ENCODE measurements at regions not wholly inside any gene's neighbourhood (a gene's known extent, or its start where the extent isn't known, plus 50 kb on each side); places are given as distances from the start of the nearest gene placed in this dataset.

DNA sequence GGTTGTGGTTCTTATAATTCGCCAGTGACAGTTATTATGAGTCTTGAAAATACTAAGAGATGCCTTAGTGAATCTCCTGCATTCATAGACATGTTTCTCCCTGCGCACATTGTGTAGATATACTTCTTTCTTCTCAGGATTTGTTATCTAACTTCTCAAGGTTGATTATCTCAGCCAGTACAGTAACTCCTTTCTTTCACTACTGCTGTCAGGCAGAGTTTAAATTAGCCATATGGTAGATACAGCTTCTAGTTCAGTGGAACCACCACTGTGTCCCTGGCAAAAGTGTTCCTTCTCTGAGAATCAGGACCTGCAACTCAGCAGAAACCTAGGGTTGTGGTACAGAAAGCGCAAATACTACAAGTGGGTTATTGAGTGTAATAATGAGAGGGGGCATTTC lies 175.0 kb upstream of the SGO1 start:
- Histone ChIP-seq H3K36me3 (ENCODE audit: control insufficient read depth, insufficient read depth, low read length) (no peaks in the 10 kb centered on the region), H3K27me3 (replicated peaks; ENCODE audit: control insufficient read depth, insufficient read depth, low read length) (no peaks in the 10 kb centered on the region), H3K4me3 (replicated peaks; ENCODE audit: low read depth, low read length) (no peak overlapping the region)
- no peak for DNase-seq (ENCODE audit: extremely low read depth, insufficient read length)
- TF ChIP-seq, protein P1, sequence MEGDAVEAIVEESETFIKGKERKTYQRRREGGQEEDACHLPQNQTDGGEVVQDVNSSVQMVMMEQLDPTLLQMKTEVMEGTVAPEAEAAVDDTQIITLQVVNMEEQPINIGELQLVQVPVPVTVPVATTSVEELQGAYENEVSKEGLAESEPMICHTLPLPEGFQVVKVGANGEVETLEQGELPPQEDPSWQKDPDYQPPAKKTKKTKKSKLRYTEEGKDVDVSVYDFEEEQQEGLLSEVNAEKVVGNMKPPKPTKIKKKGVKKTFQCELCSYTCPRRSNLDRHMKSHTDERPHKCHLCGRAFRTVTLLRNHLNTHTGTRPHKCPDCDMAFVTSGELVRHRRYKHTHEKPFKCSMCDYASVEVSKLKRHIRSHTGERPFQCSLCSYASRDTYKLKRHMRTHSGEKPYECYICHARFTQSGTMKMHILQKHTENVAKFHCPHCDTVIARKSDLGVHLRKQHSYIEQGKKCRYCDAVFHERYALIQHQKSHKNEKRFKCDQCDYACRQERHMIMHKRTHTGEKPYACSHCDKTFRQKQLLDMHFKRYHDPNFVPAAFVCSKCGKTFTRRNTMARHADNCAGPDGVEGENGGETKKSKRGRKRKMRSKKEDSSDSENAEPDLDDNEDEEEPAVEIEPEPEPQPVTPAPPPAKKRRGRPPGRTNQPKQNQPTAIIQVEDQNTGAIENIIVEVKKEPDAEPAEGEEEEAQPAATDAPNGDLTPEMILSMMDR (IDR thresholded peaks at IDR 0.05; ENCODE audit: insufficient read depth, low read length, poor library complexity, severe bottlenecking), result no peak

DNA sequence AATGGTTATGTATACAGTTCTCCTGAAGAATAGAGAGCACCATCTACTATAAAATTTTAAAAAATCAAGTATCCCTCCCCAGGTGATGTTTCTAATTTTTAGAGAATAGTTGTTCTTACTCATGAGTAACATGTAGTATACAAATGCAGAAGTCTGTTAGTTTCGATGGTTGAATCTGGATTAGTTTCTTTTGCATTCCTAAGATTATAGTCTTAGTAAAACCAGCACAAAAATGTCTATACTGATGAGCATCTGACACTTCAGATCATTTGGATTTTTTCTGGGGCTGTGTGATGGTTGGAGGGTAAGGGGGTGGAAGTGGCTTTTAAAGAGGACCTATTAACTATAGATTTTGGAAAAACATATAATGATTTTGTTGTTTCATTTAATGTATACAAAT lies 167.3 kb upstream of the SGO1 start:
- Histone ChIP-seq H3K36me3 (ENCODE audit: control insufficient read depth, insufficient read depth, low read length) (no peaks in the 10 kb centered on the region), H3K27me3 (replicated peaks; ENCODE audit: control insufficient read depth, insufficient read depth, low read length) (no peaks in the 10 kb centered on the region), H3K4me3 (replicated peaks; ENCODE audit: low read depth, low read length) (no peak overlapping the region)
- TF ChIP-seq, protein P1 (IDR thresholded peaks at IDR 0.05; ENCODE audit: insufficient read depth, low read length, poor library complexity, severe bottlenecking), result no peak
- no peak for DNase-seq (ENCODE audit: extremely low read depth, insufficient read length)

DNA sequence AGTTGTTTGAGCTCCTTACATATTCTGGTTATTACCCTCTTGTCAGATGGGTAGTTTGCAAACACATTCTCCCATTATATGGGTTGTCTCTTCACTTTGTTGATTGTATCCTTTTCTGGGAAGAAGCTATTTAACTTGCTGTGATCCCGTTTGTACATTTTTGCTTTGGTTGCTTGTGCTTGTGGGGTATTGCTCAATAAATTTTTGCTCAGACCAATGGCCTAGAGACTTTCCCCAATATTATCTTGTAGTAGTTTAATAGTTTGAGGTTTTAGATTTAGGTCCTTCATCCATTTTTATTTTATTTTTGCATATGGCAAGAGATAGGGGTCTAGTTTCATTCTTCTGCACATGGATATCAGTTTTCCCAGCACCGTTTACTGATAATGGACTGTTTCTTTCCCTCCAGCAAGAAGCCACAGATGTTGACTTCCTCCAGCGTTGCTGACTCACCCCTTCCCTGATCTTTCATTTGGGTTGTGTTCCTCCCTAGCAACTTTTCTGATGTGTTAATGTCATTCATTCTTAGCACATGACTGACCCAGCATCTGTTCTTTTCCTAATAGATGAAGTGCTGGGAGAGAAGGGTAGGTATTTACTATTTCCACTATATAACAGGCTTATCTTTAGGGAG lies 166.7 kb upstream of the SGO1 start:
- DNase-seq (ENCODE audit: extremely low read depth, insufficient read length), result no peak
- no peaks in the 10 kb centered on the region for H3K36me3 ChIP-seq (ENCODE audit: control insufficient read depth, insufficient read depth, low read length)
- TF ChIP-seq, protein P1 (IDR thresholded peaks at IDR 0.05; ENCODE audit: insufficient read depth, low read length, poor library complexity, severe bottlenecking), result no peak
- no peaks in the 10 kb centered on the region for H3K27me3 ChIP-seq (replicated peaks; ENCODE audit: control insufficient read depth, insufficient read depth, low read length)
- H3K4me3 ChIP-seq (replicated peaks; ENCODE audit: low read depth, low read length), result no peak overlapping the region

DNA sequence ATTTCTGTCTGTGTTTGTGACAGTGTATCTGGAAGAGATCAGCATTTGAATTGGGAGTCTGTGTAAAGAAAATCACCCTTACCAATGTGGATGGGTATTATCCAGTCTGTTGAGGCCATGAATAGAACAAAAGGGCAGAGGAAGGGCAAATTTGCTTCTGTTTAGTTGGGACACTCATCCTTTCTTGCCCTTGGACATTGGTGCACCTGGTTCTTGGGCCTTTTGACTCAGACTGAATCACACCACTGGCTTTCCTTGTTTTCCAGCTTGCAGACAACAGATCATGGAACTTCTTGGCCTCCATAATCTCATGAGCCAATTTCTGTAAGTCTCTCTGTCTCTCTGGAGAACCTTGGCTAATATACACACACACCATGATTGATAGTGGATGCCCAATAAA lies 164.4 kb upstream of the SGO1 start:
- no peak overlapping the region for H3K4me3 ChIP-seq (replicated peaks; ENCODE audit: low read depth, low read length)
- TF ChIP-seq, protein P1 (IDR thresholded peaks at IDR 0.05; ENCODE audit: insufficient read depth, low read length, poor library complexity, severe bottlenecking), result no peak
- no peaks in the 10 kb centered on the region for H3K27me3 ChIP-seq (replicated peaks; ENCODE audit: control insufficient read depth, insufficient read depth, low read length)
- DNase-seq (ENCODE audit: extremely low read depth, insufficient read length), result no peak
- H3K36me3 ChIP-seq (ENCODE audit: control insufficient read depth, insufficient read depth, low read length), result no peaks in the 10 kb centered on the region

DNA sequence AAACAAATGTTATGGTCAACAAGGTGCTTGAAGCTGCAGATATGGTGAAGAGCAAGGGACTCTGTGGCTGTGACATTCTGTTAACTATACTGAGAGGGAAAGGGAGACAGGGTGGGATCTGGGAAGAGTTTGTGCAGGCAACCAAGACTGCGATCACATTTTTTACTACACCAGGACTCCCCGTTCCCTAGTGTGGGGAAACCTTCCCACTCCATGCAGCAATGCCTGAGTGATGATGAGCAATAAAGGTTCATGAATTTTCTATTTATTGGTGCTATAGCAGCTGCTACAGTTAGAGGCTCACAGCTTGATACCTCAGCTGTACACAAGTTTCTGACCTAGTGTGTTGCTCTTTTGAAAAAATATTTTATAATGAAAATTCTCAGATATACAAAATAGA lies 160.9 kb upstream of the SGO1 start:
- H3K4me3 ChIP-seq (replicated peaks; ENCODE audit: low read depth, low read length), result no peak overlapping the region
- TF ChIP-seq, protein P1 (IDR thresholded peaks at IDR 0.05; ENCODE audit: insufficient read depth, low read length, poor library complexity, severe bottlenecking), result no peak
- no peak for DNase-seq (ENCODE audit: extremely low read depth, insufficient read length)
- H3K36me3 ChIP-seq (ENCODE audit: control insufficient read depth, insufficient read depth, low read length), result no peaks in the 10 kb centered on the region
- H3K27me3 ChIP-seq (replicated peaks; ENCODE audit: control insufficient read depth, insufficient read depth, low read length), result no peaks in the 10 kb centered on the region

DNA sequence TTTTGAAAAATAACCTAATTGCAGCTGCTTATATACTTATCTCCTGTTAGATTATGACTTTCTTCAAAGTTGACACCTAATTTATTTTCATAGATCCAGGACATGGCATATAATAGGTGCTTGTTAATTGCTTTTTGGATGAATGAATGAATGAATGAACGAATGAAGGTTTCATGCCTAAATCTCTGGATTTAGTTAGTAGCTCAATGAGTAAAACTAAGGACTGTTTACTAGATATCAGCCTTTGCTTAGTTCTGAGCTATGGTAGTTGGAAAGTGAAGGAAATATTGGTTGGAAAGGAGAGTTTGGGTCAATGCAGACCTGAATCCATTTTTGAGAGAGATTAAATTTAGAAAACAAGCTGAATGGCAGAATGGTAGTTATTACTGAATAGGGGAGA lies 160.4 kb upstream of the SGO1 start:
- TF ChIP-seq, protein P1 (IDR thresholded peaks at IDR 0.05; ENCODE audit: insufficient read depth, low read length, poor library complexity, severe bottlenecking), result no peak
- H3K27me3 ChIP-seq (replicated peaks; ENCODE audit: control insufficient read depth, insufficient read depth, low read length), result no peaks in the 10 kb centered on the region
- H3K36me3 ChIP-seq (ENCODE audit: control insufficient read depth, insufficient read depth, low read length), result no peaks in the 10 kb centered on the region
- no peak overlapping the region for H3K4me3 ChIP-seq (replicated peaks; ENCODE audit: low read depth, low read length)
- no peak for DNase-seq (ENCODE audit: extremely low read depth, insufficient read length)

All from GM06990 (cell line).